ENCODE measurements at regions not wholly inside any gene's neighbourhood (a gene's known extent, or its start where the extent isn't known, plus 50 kb on each side); places are given as distances from the start of the nearest gene placed in this dataset.

GRCh38 chr13:105990256-105990958, 545.1 kb downstream of the EFNB2 start:
- CTCF ChIA-PET = no interaction called here

GRCh38 chr13:105984646-105985045, 550.8 kb downstream of the EFNB2 start:
- CTCF ChIA-PET = no interaction called here

More at GRCh38 chr13:105990256-105990958, 545.1 kb downstream of the EFNB2 start:
- H3F3A ChIP-seq (ENCODE audit: low read length, unreplicated experiment) = no peaks in the 10 kb centered on the region
- no peaks in the 10 kb centered on the region for H4K20me1 ChIP-seq (ENCODE audit: low read length)
- ATAC-seq (no peak), DNase-seq (peak; percentile 29)
- no peak overlapping the region for H3K4me3 ChIP-seq (ENCODE audit: low read length)
- H3K4me2 ChIP-seq (ENCODE audit: low read length) = no peak overlapping the region
- POLR2A ChIA-PET (ENCODE audit: unreplicated experiment) = no interaction called here
- BruUV-seq (replicated peaks) = no TSS peak
- no peaks in the 10 kb centered on the region for H3K9me3 ChIP-seq (ENCODE audit: low read length)
- TF ChIP-seq CTCF (conservative IDR thresholded peaks at IDR 0.05; ENCODE audit: low read depth, low read length) (no peak), EZH2 (IDR thresholded peaks at IDR 0.05; ENCODE audit: low read length, unreplicated experiment) (no peak), EZH2phosphoT487 (IDR thresholded peaks at IDR 0.05; ENCODE audit: borderline replicate concordance, low read length) (no peak)
- no peaks in the 10 kb centered on the region for H3K36me3 ChIP-seq (ENCODE audit: low read depth, low read length)
- intact Hi-C loops (cut with micrococcal nuclease) = no loop called here
- H3K9me2 ChIP-seq (replicated peaks; ENCODE audit: low read length) = no peaks in the 10 kb centered on the region
- H3K27ac ChIP-seq (ENCODE audit: low read length) = peak overlapping the region; percentile 78
- H3K27me3 ChIP-seq (ENCODE audit: low read length) = no peaks in the 10 kb centered on the region
- peaks cover 20% of the 10 kb centered on the region for H3K4me1 ChIP-seq (ENCODE audit: insufficient read depth, low read length)
- no peak overlapping the region for H2AFZ ChIP-seq (ENCODE audit: low read length)
- H3K79me2 ChIP-seq (ENCODE audit: low read length) = no peaks in the 10 kb centered on the region
- H3K9ac ChIP-seq (ENCODE audit: low read length) = peak overlapping the region; percentile 30; the same call in 1 of the 2 replicates

More at GRCh38 chr13:105984646-105985045, 550.8 kb downstream of the EFNB2 start:
- no peak overlapping the region for H3K4me3 ChIP-seq (ENCODE audit: low read length)
- DNase-seq (no peak), ATAC-seq (no peak)
- H3F3A ChIP-seq (ENCODE audit: low read length, unreplicated experiment) = no peaks in the 10 kb centered on the region
- intact Hi-C loops (cut with micrococcal nuclease) = no loop called here
- H3K79me2 ChIP-seq (ENCODE audit: low read length) = no peaks in the 10 kb centered on the region
- H2AFZ ChIP-seq (ENCODE audit: low read length) = no peak overlapping the region
- POLR2A ChIA-PET (ENCODE audit: unreplicated experiment) = no interaction called here
- no peak overlapping the region for H3K4me2 ChIP-seq (ENCODE audit: low read length)
- H3K27ac ChIP-seq (ENCODE audit: low read length) = no peak overlapping the region
- H3K36me3 ChIP-seq (ENCODE audit: low read depth, low read length) = no peaks in the 10 kb centered on the region
- H3K4me1 ChIP-seq (ENCODE audit: insufficient read depth, low read length) = peaks cover 20% of the 10 kb centered on the region
- H3K27me3 ChIP-seq (ENCODE audit: low read length) = no peaks in the 10 kb centered on the region
- BruUV-seq (replicated peaks) = no TSS peak
- H3K9ac ChIP-seq (ENCODE audit: low read length) = no peak overlapping the region
- TF ChIP-seq EZH2 (IDR thresholded peaks at IDR 0.05; ENCODE audit: low read length, unreplicated experiment) (no peak), CTCF (conservative IDR thresholded peaks at IDR 0.05; ENCODE audit: low read depth, low read length) (no peak), EZH2phosphoT487 (IDR thresholded peaks at IDR 0.05; ENCODE audit: borderline replicate concordance, low read length) (no peak)
- no peaks in the 10 kb centered on the region for H3K9me3 ChIP-seq (ENCODE audit: low read length)
- H4K20me1 ChIP-seq (ENCODE audit: low read length) = no peaks in the 10 kb centered on the region
- H3K9me2 ChIP-seq (replicated peaks; ENCODE audit: low read length) = no peaks in the 10 kb centered on the region
